CD4-positive, alpha-beta memory T cell (primary cell): ENCODE measurements at regions not wholly inside any gene's neighbourhood (a gene's known extent, or its start where the extent isn't known, plus 50 kb on each side); places are given as distances from the start of the nearest gene placed in this dataset.
"Not testable (repeated sequence)": the region's sequence is repeated elsewhere in the genome, so short reads cannot be mapped to it uniquely, and the experiment has no call there.

Experiments
- CTCF ChIA-PET: fragments of 350-600 bp; sonication (Branson Sonifier 250); formaldehyde crosslinking; loops from one replicate; lab custom pipeline; 2021; ENCODE audit warnings: inconsistent platforms; ENCODE audit not compliant: partially characterized antibody; lab: Charles Lee
- POLR2A ChIA-PET: fragments of 350-600 bp; sonication (Branson Sonifier 250); formaldehyde crosslinking; loops from one replicate; lab custom pipeline; 2021; ENCODE audit not compliant: partially characterized antibody; lab: Charles Lee
- DNase-seq, 5 donors: peaks; one replicate each; pipeline versions ENCODE4 v3.0.0 to v3.0.0-alpha.2; 2020 to 2022; ENCODE audit warnings: mixed read lengths in 1 of 5
- H3K27ac ChIP-seq: one replicate; pipeline ENCODE4 v1.7.0; 2013; ENCODE audit warnings: low read depth, low read length
- H3K27me3 ChIP-seq: 2 replicates; pipeline ENCODE4 v1.7.0; 2013; ENCODE audit warnings: mild to moderate bottlenecking, low read length, moderate library complexity; ENCODE audit not compliant: insufficient read depth
- H3K36me3 ChIP-seq: 2 replicates; pipeline ENCODE4 v1.7.0; 2013; ENCODE audit warnings: mild to moderate bottlenecking, low read length, moderate library complexity; ENCODE audit not compliant: insufficient read depth
- H3K4me1 ChIP-seq: 2 replicates; pipeline ENCODE4 v1.7.0; 2013; ENCODE audit warnings: mild to moderate bottlenecking, low read length, moderate library complexity; ENCODE audit not compliant: insufficient read depth
- H3K4me3 ChIP-seq, 2 donors: one replicate each; pipeline ENCODE4 v1.7.0; 2013; ENCODE audit warnings: low read length in 2 of 2, mild to moderate bottlenecking in 1 of 2
- H3K9me3 ChIP-seq, 2 donors: one replicate each; pipeline ENCODE4 v1.7.0; 2013; ENCODE audit warnings: low read length in 2 of 2, control low read depth in 1 of 2; ENCODE audit not compliant: control insufficient read depth in 1 of 2
- H3K27ac Mint-ChIP-seq, 7 donors: one replicate each; pipeline ENCODE4 v1.8.0; 2020 to 2021; ENCODE audit warnings: mixed read lengths in 7 of 7, mild to moderate bottlenecking in 6 of 7, inconsistent platforms in 3 of 7, moderate library complexity in 3 of 7
- H3K27me3 Mint-ChIP-seq, 2 donors: one replicate each; pipeline ENCODE4 v1.8.0; 2020 to 2021; ENCODE audit warnings: mixed read lengths in 2 of 2
- H3K36me3 Mint-ChIP-seq, 2 donors: one replicate each; pipeline ENCODE4 v1.8.0; 2020 to 2021; ENCODE audit warnings: mixed read lengths in 2 of 2, inconsistent platforms in 1 of 2, mild to moderate bottlenecking in 1 of 2
- H3K4me1 Mint-ChIP-seq, 4 donors: one replicate each; pipeline ENCODE4 v1.8.0; 2020 to 2021; ENCODE audit warnings: mixed read lengths in 4 of 4, mild to moderate bottlenecking in 1 of 4
- H3K4me3 Mint-ChIP-seq, 8 donors: one replicate each; pipeline ENCODE4 v1.8.0; 2020 to 2021; ENCODE audit warnings: mixed read lengths in 8 of 8, mild to moderate bottlenecking in 7 of 8, moderate library complexity in 6 of 8, inconsistent platforms in 3 of 8
- H3K9me3 Mint-ChIP-seq, 8 donors: one replicate each; pipeline ENCODE4 v1.8.0; 2020 to 2021; ENCODE audit warnings: mixed read lengths in 8 of 8, mild to moderate bottlenecking in 5 of 8, inconsistent platforms in 3 of 8, moderate library complexity in 1 of 8
- intact Hi-C: fragments of 100-400 bp; cut with micrococcal nuclease; formaldehyde crosslinking; loops from one replicate; pipeline ENCODE4 v1.15.1; 2023

GRCh38 chr10:23493711-23494110, 54.8 kb downstream of the OTUD1 start:
- H3K4me3 Mint-ChIP-seq = no peak overlapping the region
- intact Hi-C loops = no loop called here
- Histone ChIP-seq H3K27me3 (no peaks in the 10 kb centered on the region), H3K9me3 (no peaks in the 10 kb centered on the region), H3K27ac (no peak overlapping the region), H3K36me3 (no peaks in the 10 kb centered on the region), H3K4me3 (no peak overlapping the region), H3K4me1 (no peaks in the 10 kb centered on the region)
- H3K27ac Mint-ChIP-seq = no peak overlapping the region
- POLR2A ChIA-PET = no interaction called here
- no peaks in the 10 kb centered on the region for H3K36me3 Mint-ChIP-seq
- no peaks in the 10 kb centered on the region for H3K4me1 Mint-ChIP-seq
- H3K27me3 Mint-ChIP-seq = peaks cover 7 to 17% of the 10 kb centered on the region in 2 donors
- H3K9me3 Mint-ChIP-seq = no peaks in the 10 kb centered on the region
- DNase-seq = no peak
- CTCF ChIA-PET = interaction anchor here (0.5 to 0.9 kb wide), 2 partner anchors 32 to 702 kb away, joined by 3 to 4 read pairs; no protein-coding TSS in a partner anchor

GRCh38 chr10:23496727-23497126, 57.9 kb downstream of the OTUD1 start:
- Histone ChIP-seq H3K4me3 (no peak overlapping the region), H3K36me3 (no peaks in the 10 kb centered on the region), H3K4me1 (no peaks in the 10 kb centered on the region), H3K27ac (no peak overlapping the region), H3K27me3 (no peaks in the 10 kb centered on the region), H3K9me3 (no peaks in the 10 kb centered on the region)
- no peak for DNase-seq
- no peak overlapping the region for H3K27ac Mint-ChIP-seq
- H3K4me3 Mint-ChIP-seq = no peak overlapping the region
- POLR2A ChIA-PET = no interaction called here
- peaks cover 6 to 12% of the 10 kb centered on the region in 2 donors for H3K27me3 Mint-ChIP-seq
- H3K36me3 Mint-ChIP-seq = no peaks in the 10 kb centered on the region
- H3K4me1 Mint-ChIP-seq = no peaks in the 10 kb centered on the region
- CTCF ChIA-PET = interaction anchor here (1.2 kb wide), 1 partner anchor 29 kb away, joined by 4 read pairs; no protein-coding TSS in a partner anchor
- intact Hi-C loops = no loop called here
- H3K9me3 Mint-ChIP-seq = no peaks in the 10 kb centered on the region

GRCh38 chr10:23499372-23500132, 60.7 kb downstream of the OTUD1 start:
- no peak overlapping the region for H3K4me3 ChIP-seq
- Mint-ChIP-seq H3K4me1 (no peaks in the 10 kb centered on the region), H3K4me3 (no peak overlapping the region), H3K36me3 (no peaks in the 10 kb centered on the region), H3K27ac (no peak overlapping the region), H3K27me3 (peaks cover 4 to 8% of the 10 kb centered on the region in 2 donors), H3K9me3 (no peaks in the 10 kb centered on the region)
- ChIA-PET CTCF (no interaction called here), POLR2A (no interaction called here)
- DNase-seq = no peak
- H3K27me3 ChIP-seq = no peaks in the 10 kb centered on the region
- H3K4me1 ChIP-seq = no peaks in the 10 kb centered on the region
- intact Hi-C loops = no loop called here
- H3K36me3 ChIP-seq = no peaks in the 10 kb centered on the region
- H3K27ac ChIP-seq = no peak overlapping the region
- no peaks in the 10 kb centered on the region for H3K9me3 ChIP-seq

GRCh38 chr10:23505797-23506465, 67.1 kb downstream of the OTUD1 start:
- Mint-ChIP-seq H3K27ac (no peak overlapping the region), H3K36me3 (no peaks in the 10 kb centered on the region), H3K4me3 (no peak overlapping the region), H3K27me3 (peaks cover 0 to 4% of the 10 kb centered on the region in 2 donors), H3K4me1 (no peaks in the 10 kb centered on the region), H3K9me3 (peaks cover 0 to 5% (median 2%) of the 10 kb centered on the region in 8 donors)
- no peaks in the 10 kb centered on the region for H3K27me3 ChIP-seq
- CTCF ChIA-PET = no interaction called here
- no peaks in the 10 kb centered on the region for H3K4me1 ChIP-seq
- H3K4me3 ChIP-seq = no peak overlapping the region
- DNase-seq = no peak
- H3K27ac ChIP-seq = no peak overlapping the region
- no peaks in the 10 kb centered on the region for H3K36me3 ChIP-seq
- intact Hi-C loops = no loop called here
- POLR2A ChIA-PET = no interaction called here
- H3K9me3 ChIP-seq = no peaks in the 10 kb centered on the region

GRCh38 chr10:23512355-23513058, 73.6 kb downstream of the OTUD1 start:
- ChIA-PET POLR2A (no interaction called here), CTCF (interaction anchor here (0.7 kb wide), 1 partner anchor 9 kb away, joined by 3 read pairs; no protein-coding TSS in a partner anchor)
- H3K36me3 ChIP-seq = no peaks in the 10 kb centered on the region
- H3K9me3 Mint-ChIP-seq = peaks cover 2 to 7% (median 5%) of the 10 kb centered on the region in 8 donors
- no peaks in the 10 kb centered on the region for H3K4me1 ChIP-seq
- peaks cover 6% of the 10 kb centered on the region for H3K27me3 ChIP-seq
- H3K4me3 Mint-ChIP-seq = no peak overlapping the region
- intact Hi-C loops = no loop called here
- H3K27ac Mint-ChIP-seq = no peak overlapping the region
- H3K4me3 ChIP-seq = no peak overlapping the region
- H3K36me3 Mint-ChIP-seq = no peaks in the 10 kb centered on the region
- no peaks in the 10 kb centered on the region for H3K4me1 Mint-ChIP-seq
- no peak overlapping the region for H3K27ac ChIP-seq
- no peak for DNase-seq
- H3K27me3 Mint-ChIP-seq = peaks cover 4 to 16% of the 10 kb centered on the region in 2 donors
- H3K9me3 ChIP-seq = no peaks in the 10 kb centered on the region

- CTCF ChIA-PET, H3K4me3 Mint-ChIP-seq, H3K27ac Mint-ChIP-seq: not testable (repeated sequence)
These were observed 74.7 kb downstream of the OTUD1 start for GRCh38 chr10:23513621-23514020.

GRCh38 chr10:23514321-23514720, 75.4 kb downstream of the OTUD1 start:
- Mint-ChIP-seq H3K36me3 (no peaks in the 10 kb centered on the region), H3K4me1 (no peaks in the 10 kb centered on the region), H3K27me3 (peaks cover 6 to 20% of the 10 kb centered on the region in 2 donors), H3K4me3 (no peak overlapping the region), H3K27ac (no peak overlapping the region), H3K9me3 (peaks cover 2 to 7% (median 5%) of the 10 kb centered on the region in 8 donors)
- Histone ChIP-seq H3K9me3 (no peaks in the 10 kb centered on the region), H3K27ac (no peak overlapping the region), H3K27me3 (peaks cover 6% of the 10 kb centered on the region), H3K4me1 (no peaks in the 10 kb centered on the region), H3K4me3 (no peak overlapping the region), H3K36me3 (no peaks in the 10 kb centered on the region)
- POLR2A ChIA-PET = no interaction called here
- CTCF ChIA-PET = no interaction called here
- intact Hi-C loops = no loop called here
- DNase-seq = no peak

More at GRCh38 chr10:23513621-23514020, 74.7 kb downstream of the OTUD1 start:
- H3K4me1 Mint-ChIP-seq, POLR2A ChIA-PET, H3K36me3 Mint-ChIP-seq, DNase-seq, H3K4me3 ChIP-seq, H3K4me1 ChIP-seq, H3K36me3 ChIP-seq, H3K27ac ChIP-seq, intact Hi-C loops, H3K9me3 ChIP-seq, H3K9me3 Mint-ChIP-seq, H3K27me3 ChIP-seq: not testable (repeated sequence)
- H3K27me3 Mint-ChIP-seq = peaks cover 4 to 18% of the 10 kb centered on the region in 2 donors
